ENCODE measurements at regions not wholly inside any gene's neighbourhood (a gene's known extent, or its start where the extent isn't known, plus 50 kb on each side); places are given as distances from the start of the nearest gene placed in this dataset.
A peak's percentile ranks its signal among the peaks of the same experiment; 100 is the strongest.
"Not testable (repeated sequence)": the region's sequence is repeated elsewhere in the genome, so short reads cannot be mapped to it uniquely, and the experiment has no call there.

GRCh38 chr1:228796945-228797344 is 61.7 kb downstream of the RHOU start:
- H3K4me1 ChIP-seq (ENCODE audit: control insufficient read depth, insufficient read depth, low read length); H3K4me3 ChIP-seq (ENCODE audit: low read depth, low read length); H3K9me3 ChIP-seq (ENCODE audit: control insufficient read depth, insufficient read depth, low read length); H3K36me3 ChIP-seq (ENCODE audit: control insufficient read depth, insufficient read depth, low read length); H3K27me3 ChIP-seq (ENCODE audit: control insufficient read depth, insufficient read depth, low read length); H3K9ac ChIP-seq (ENCODE audit: low read depth, low read length); H3K27ac ChIP-seq (ENCODE audit: low read depth, low read length): not testable (repeated sequence)

GRCh38 chr1:228798035-228798434 is 62.8 kb downstream of the RHOU start:
- no peak overlapping the region for H3K9ac ChIP-seq (ENCODE audit: low read depth, low read length)

GRCh38 chr1:228798548-228798947 is 63.3 kb downstream of the RHOU start:
- Histone ChIP-seq H3K4me3 (ENCODE audit: low read depth, low read length) (no peak overlapping the region), H3K27me3 (ENCODE audit: control insufficient read depth, insufficient read depth, low read length) (no peaks in the 10 kb centered on the region), H3K9me3 (ENCODE audit: control insufficient read depth, insufficient read depth, low read length) (no peaks in the 10 kb centered on the region), H3K4me1 (ENCODE audit: control insufficient read depth, insufficient read depth, low read length) (no peaks in the 10 kb centered on the region), H3K36me3 (ENCODE audit: control insufficient read depth, insufficient read depth, low read length) (no peaks in the 10 kb centered on the region), H3K9ac (ENCODE audit: low read depth, low read length) (no peak overlapping the region), H3K27ac (ENCODE audit: low read depth, low read length) (no peak overlapping the region)

More at GRCh38 chr1:228798035-228798434, 62.8 kb downstream of the RHOU start:
- no peak overlapping the region for H3K4me3 ChIP-seq (ENCODE audit: low read depth, low read length)
- no peaks in the 10 kb centered on the region for H3K36me3 ChIP-seq (ENCODE audit: control insufficient read depth, insufficient read depth, low read length)
- no peaks in the 10 kb centered on the region for H3K4me1 ChIP-seq (ENCODE audit: control insufficient read depth, insufficient read depth, low read length)
- H3K27ac ChIP-seq (ENCODE audit: low read depth, low read length): no peak overlapping the region
- no peaks in the 10 kb centered on the region for H3K9me3 ChIP-seq (ENCODE audit: control insufficient read depth, insufficient read depth, low read length)
- H3K27me3 ChIP-seq (ENCODE audit: control insufficient read depth, insufficient read depth, low read length): no peaks in the 10 kb centered on the region

- peaks cover 5% of the 10 kb centered on the region for H3K4me1 ChIP-seq (ENCODE audit: control insufficient read depth, insufficient read depth, low read length)
- no peaks in the 10 kb centered on the region for H3K36me3 ChIP-seq (ENCODE audit: control insufficient read depth, insufficient read depth, low read length)
- no peak overlapping the region for H3K9ac ChIP-seq (ENCODE audit: low read depth, low read length)
- H3K27me3 ChIP-seq (ENCODE audit: control insufficient read depth, insufficient read depth, low read length): no peaks in the 10 kb centered on the region
- H3K9me3 ChIP-seq (ENCODE audit: control insufficient read depth, insufficient read depth, low read length): no peaks in the 10 kb centered on the region
- no peak overlapping the region for H3K27ac ChIP-seq (ENCODE audit: low read depth, low read length)
- no peak overlapping the region for H3K4me3 ChIP-seq (ENCODE audit: low read depth, low read length)
These were observed 64.6 kb downstream of the RHOU start for GRCh38 chr1:228799924-228800323.

- Histone ChIP-seq H3K36me3 (ENCODE audit: control insufficient read depth, insufficient read depth, low read length) (no peaks in the 10 kb centered on the region), H3K4me1 (ENCODE audit: control insufficient read depth, insufficient read depth, low read length) (peaks cover 10% of the 10 kb centered on the region), H3K4me3 (ENCODE audit: low read depth, low read length) (no peak overlapping the region), H3K9ac (ENCODE audit: low read depth, low read length) (no peak overlapping the region), H3K9me3 (ENCODE audit: control insufficient read depth, insufficient read depth, low read length) (no peaks in the 10 kb centered on the region), H3K27ac (ENCODE audit: low read depth, low read length) (no peak overlapping the region), H3K27me3 (ENCODE audit: control insufficient read depth, insufficient read depth, low read length) (no peaks in the 10 kb centered on the region)
These were observed 65.8 kb downstream of the RHOU start for GRCh38 chr1:228801068-228801467.

- Histone ChIP-seq H3K9me3 (ENCODE audit: control insufficient read depth, insufficient read depth, low read length) (no peaks in the 10 kb centered on the region), H3K4me3 (ENCODE audit: low read depth, low read length) (no peak overlapping the region), H3K4me1 (ENCODE audit: control insufficient read depth, insufficient read depth, low read length) (peaks cover 10% of the 10 kb centered on the region), H3K36me3 (ENCODE audit: control insufficient read depth, insufficient read depth, low read length) (no peaks in the 10 kb centered on the region), H3K27me3 (ENCODE audit: control insufficient read depth, insufficient read depth, low read length) (no peaks in the 10 kb centered on the region), H3K9ac (ENCODE audit: low read depth, low read length) (no peak overlapping the region), H3K27ac (ENCODE audit: low read depth, low read length) (no peak overlapping the region)
These were observed 67.3 kb downstream of the RHOU start for GRCh38 chr1:228802386-228803220.

GRCh38 chr1:228803421-228803820 is 68.1 kb downstream of the RHOU start:
- no peak overlapping the region for H3K27ac ChIP-seq (ENCODE audit: low read depth, low read length)
- no peak overlapping the region for H3K9ac ChIP-seq (ENCODE audit: low read depth, low read length)
- peaks cover 10% of the 10 kb centered on the region for H3K4me1 ChIP-seq (ENCODE audit: control insufficient read depth, insufficient read depth, low read length)
- no peak overlapping the region for H3K4me3 ChIP-seq (ENCODE audit: low read depth, low read length)
- H3K9me3 ChIP-seq (ENCODE audit: control insufficient read depth, insufficient read depth, low read length): no peaks in the 10 kb centered on the region
- H3K36me3 ChIP-seq (ENCODE audit: control insufficient read depth, insufficient read depth, low read length): no peaks in the 10 kb centered on the region
- H3K27me3 ChIP-seq (ENCODE audit: control insufficient read depth, insufficient read depth, low read length): no peaks in the 10 kb centered on the region

DNA sequence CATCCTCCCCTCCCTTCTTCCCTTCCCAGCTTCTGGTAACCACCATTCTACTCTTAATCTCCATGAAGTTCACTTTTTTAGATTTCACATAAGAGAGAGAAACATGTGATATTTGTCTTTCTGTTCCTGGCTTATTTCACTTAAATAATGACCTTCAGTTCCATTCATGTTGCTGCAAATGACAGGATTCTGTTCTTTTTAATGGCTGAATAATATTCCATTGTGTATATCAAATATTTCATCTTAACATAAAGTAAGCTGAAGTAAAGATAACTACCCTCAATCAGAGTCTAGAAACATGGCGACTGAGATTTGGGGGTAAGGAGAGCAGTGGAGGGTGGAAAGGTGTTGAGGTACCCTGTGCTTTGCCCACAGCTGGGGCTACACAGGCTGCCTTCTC is 68.9 kb downstream of the RHOU start:
- Histone ChIP-seq H3K9me3 (ENCODE audit: control insufficient read depth, insufficient read depth, low read length) (no peaks in the 10 kb centered on the region), H3K36me3 (ENCODE audit: control insufficient read depth, insufficient read depth, low read length) (no peaks in the 10 kb centered on the region), H3K9ac (ENCODE audit: low read depth, low read length) (no peak overlapping the region), H3K4me1 (ENCODE audit: control insufficient read depth, insufficient read depth, low read length) (peaks cover 16% of the 10 kb centered on the region), H3K27me3 (ENCODE audit: control insufficient read depth, insufficient read depth, low read length) (no peaks in the 10 kb centered on the region), H3K4me3 (ENCODE audit: low read depth, low read length) (no peak overlapping the region), H3K27ac (ENCODE audit: low read depth, low read length) (no peak overlapping the region)

GRCh38 chr1:228804640-228805413 is 69.5 kb downstream of the RHOU start:
- no peak overlapping the region for H3K4me3 ChIP-seq (ENCODE audit: low read depth, low read length)
- no peaks in the 10 kb centered on the region for H3K9me3 ChIP-seq (ENCODE audit: control insufficient read depth, insufficient read depth, low read length)
- no peak overlapping the region for H3K9ac ChIP-seq (ENCODE audit: low read depth, low read length)
- H3K27me3 ChIP-seq (ENCODE audit: control insufficient read depth, insufficient read depth, low read length): no peaks in the 10 kb centered on the region
- H3K4me1 ChIP-seq (ENCODE audit: control insufficient read depth, insufficient read depth, low read length): peaks cover 22% of the 10 kb centered on the region
- peak overlapping the region; percentile 57 for H3K27ac ChIP-seq (ENCODE audit: low read depth, low read length)
- no peaks in the 10 kb centered on the region for H3K36me3 ChIP-seq (ENCODE audit: control insufficient read depth, insufficient read depth, low read length)

GRCh38 chr1:228807904-228808605 is 72.8 kb downstream of the RHOU start:
- Histone ChIP-seq H3K27ac (ENCODE audit: low read depth, low read length) (no peak overlapping the region), H3K4me1 (ENCODE audit: control insufficient read depth, insufficient read depth, low read length) (peaks cover 40% of the 10 kb centered on the region)

More at GRCh38 chr1:228807904-228808605, 72.8 kb downstream of the RHOU start:
- Histone ChIP-seq H3K4me3 (ENCODE audit: low read depth, low read length) (no peak overlapping the region), H3K9me3 (ENCODE audit: control insufficient read depth, insufficient read depth, low read length) (no peaks in the 10 kb centered on the region), H3K9ac (ENCODE audit: low read depth, low read length) (no peak overlapping the region), H3K36me3 (ENCODE audit: control insufficient read depth, insufficient read depth, low read length) (no peaks in the 10 kb centered on the region), H3K27me3 (ENCODE audit: control insufficient read depth, insufficient read depth, low read length) (no peaks in the 10 kb centered on the region)
